GM13977 (cell line): ENCODE measurements at regions not wholly inside any gene's neighbourhood (a gene's known extent, or its start where the extent isn't known, plus 50 kb on each side); places are given as distances from the start of the nearest gene placed in this dataset.
"Not testable (repeated sequence)": the region's sequence is repeated elsewhere in the genome, so short reads cannot be mapped to it uniquely, and the experiment has no call there.

Source experiments
- DNase-seq: peaks from one replicate; pipeline ENCODE4 v3.0.0; 2012; ENCODE audit warnings: low spot score
- in situ Hi-C: fragments of 300-500 bp; cut with MboI; formaldehyde crosslinking; loops from one replicate; pipeline ENCODE4 v1.12.0; 2022; ENCODE audit warnings: low sequenced_read_pairs, low pct_unique_long_range_greater_than_20kb, mixed read lengths, inconsistent platforms; ENCODE audit not compliant: unreplicated experiment
- TF ChIP-seq, protein P1 (sequence below): IDR thresholded peaks from 2 replicates; pipeline ENCODE4 v1.5.1; 2012; ENCODE audit warnings: mild to moderate bottlenecking, control low read depth; ENCODE audit not compliant: insufficient read depth; ENCODE audit errors: extremely low read depth, missing control alignments

DNA sequence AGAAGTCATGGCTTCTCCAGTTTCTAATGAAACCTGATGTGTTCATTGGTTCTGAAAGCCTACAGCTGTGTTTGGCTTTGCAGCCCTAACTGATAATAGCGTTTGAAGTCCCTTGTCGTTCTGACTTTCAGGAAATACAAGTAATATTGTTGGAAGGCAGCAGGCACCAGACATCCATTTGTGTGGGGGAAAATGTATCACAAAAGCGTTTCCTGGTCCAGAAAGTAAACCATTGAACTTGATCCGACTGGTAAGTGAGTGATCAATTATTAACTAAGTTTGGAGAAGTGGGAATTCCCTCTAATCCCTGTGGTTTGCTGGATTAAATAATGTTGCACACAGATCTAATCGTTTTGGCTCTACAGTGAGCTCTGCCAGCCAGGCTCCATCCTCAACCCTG lies 77.3 kb upstream of the LTA4H start:
- TF ChIP-seq, protein P1, sequence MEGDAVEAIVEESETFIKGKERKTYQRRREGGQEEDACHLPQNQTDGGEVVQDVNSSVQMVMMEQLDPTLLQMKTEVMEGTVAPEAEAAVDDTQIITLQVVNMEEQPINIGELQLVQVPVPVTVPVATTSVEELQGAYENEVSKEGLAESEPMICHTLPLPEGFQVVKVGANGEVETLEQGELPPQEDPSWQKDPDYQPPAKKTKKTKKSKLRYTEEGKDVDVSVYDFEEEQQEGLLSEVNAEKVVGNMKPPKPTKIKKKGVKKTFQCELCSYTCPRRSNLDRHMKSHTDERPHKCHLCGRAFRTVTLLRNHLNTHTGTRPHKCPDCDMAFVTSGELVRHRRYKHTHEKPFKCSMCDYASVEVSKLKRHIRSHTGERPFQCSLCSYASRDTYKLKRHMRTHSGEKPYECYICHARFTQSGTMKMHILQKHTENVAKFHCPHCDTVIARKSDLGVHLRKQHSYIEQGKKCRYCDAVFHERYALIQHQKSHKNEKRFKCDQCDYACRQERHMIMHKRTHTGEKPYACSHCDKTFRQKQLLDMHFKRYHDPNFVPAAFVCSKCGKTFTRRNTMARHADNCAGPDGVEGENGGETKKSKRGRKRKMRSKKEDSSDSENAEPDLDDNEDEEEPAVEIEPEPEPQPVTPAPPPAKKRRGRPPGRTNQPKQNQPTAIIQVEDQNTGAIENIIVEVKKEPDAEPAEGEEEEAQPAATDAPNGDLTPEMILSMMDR = no peak
- no peak for DNase-seq
- in situ Hi-C loops = no loop called here

DNA sequence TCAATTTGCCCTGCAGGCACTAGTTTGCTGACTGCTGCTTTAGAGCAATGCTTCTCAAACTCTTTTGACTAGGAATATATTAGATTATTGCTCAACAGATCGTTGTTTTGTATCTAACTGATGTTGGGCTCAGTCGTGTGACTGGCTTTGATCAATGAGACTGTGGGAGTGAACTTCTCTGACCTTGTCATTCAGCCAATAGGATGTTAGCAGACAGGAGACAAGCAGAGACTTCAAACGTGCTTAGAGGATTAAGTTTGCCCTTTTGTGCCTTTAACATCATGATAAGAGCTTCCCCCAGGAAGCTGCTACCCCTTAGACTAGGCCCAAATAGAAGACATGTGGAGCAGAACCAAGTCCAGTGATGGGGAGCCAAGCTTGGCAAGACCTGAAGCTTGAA lies 76.7 kb upstream of the ELK3 start:
- no peak for DNase-seq
- in situ Hi-C loops = no loop called here

DNA sequence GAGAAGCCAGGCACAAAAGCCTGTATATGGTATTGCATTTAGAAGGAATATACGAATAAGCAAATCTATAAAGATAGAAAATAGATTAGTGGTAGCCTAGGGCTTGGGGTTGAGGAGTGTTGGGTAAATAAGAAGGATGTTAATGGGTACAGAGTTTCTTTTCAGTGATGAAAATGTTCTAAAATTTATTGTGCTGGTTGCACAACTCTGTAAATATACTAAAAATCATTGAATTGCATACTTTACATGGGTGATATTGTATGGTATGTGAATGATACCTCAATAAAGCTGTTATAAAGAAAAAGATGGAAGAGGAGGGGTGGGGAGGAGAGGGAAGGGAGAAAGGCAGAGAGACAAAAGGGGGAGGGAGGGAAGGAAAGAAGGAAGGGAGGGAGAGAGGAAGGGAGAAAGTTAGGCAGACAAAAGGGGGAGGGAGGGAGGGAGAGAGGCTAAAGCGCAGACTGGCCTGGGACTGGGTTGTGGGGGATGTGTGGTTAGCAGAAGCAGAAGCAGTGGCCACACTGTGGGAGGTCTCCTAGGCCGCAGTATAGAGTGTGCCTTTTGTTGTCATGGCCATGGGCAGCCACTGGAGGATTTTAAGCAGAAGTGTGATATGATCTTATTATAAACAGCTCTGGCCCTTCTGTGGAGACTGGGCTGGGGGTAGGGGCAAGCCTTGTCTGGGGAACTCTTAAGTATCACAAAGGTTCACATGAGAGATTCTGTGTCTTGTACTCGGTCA lies 73.6 kb upstream of the ELK3 start:
- TF ChIP-seq, protein P1 = no peak
- in situ Hi-C loops = no loop called here
- DNase-seq = peak; percentile 64

More for the DNA sequence above, 76.7 kb upstream of the ELK3 start:
- TF ChIP-seq, protein P1 = no peak

DNA sequence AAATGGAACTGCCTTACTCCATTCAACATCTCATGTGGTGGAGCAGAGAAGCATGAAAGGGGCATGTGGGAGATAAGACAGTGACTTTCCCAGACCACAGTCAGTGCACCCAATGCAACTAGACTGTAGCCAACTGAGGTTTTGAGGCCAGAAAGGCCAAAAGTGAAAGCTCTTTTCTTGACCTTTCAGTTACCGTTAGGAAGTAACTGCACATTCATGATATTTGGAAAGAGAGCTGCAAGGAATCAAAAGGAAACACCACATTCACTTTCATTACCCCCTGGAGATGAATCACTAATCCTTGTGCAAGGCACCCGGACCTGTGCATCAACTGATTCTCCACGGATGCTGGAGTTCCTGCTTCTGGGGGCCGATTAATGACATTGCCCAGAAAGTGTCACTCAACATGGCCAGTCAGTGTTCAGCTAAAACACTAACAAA lies 72.9 kb upstream of the ELK3 start:
- DNase-seq = peak; percentile 38
- in situ Hi-C loops = no loop called here
- TF ChIP-seq, protein P1 = no peak

DNA sequence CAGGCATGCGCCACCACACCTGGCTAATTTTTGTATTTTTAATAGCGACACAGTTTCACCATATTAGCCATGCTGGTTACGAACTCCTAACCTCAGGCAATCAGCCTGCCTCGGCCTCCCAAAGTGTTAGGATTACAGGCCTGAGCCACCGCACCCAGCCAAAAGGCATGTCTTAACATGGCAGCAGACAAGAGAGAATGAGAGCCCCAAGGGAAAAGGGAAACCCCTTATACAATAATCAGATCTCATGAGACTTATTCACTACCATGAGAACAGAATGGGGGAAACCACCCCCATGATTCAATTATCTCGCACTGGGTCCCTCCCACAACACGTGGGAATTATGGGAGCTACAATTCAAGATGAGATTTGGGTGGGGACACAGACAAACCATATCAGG lies 65.9 kb upstream of the ELK3 start:
- in situ Hi-C loops, DNase-seq: not testable (repeated sequence)

- in situ Hi-C loops = no loop called here
- no peak for DNase-seq
These were observed 63.6 kb upstream of the ELK3 start for GRCh38 chr12:96130396-96131059.

More at GRCh38 chr12:96130396-96131059, 63.6 kb upstream of the ELK3 start:
- TF ChIP-seq, protein P1 = no peak
